Panc1 (cell line): ENCODE measurements at regions not wholly inside any gene's neighbourhood (a gene's known extent, or its start where the extent isn't known, plus 50 kb on each side); places are given as distances from the start of the nearest gene placed in this dataset.

Source experiments
- ATAC-seq: fragments of 200-7000 bp; cut with Tn5 transposase; 2 replicates; pipeline ENCODE4 v1.9.1; 2020; ENCODE audit warnings: mild to moderate bottlenecking, moderate library complexity
- BruUV-seq: library from RNA; stranded (reverse); fragments of 400-500 nt; replicated peaks from 2 replicates; lab custom pipeline; 2021; lab: Mats Ljungman, UMichigan
- CTCF ChIA-PET: fragments of 300-600 bp; sonication (Branson Sonifier 250); formaldehyde crosslinking; loops from one replicate; lab custom pipeline; 2022; ENCODE audit warnings: antibody characterized with exemption; lab: Charles Lee
- POLR2A ChIA-PET: fragments of 300-600 bp; sonication (Branson Sonifier 250); formaldehyde crosslinking; loops from one replicate; lab custom pipeline; 2022; ENCODE audit warnings: antibody characterized with exemption; lab: Charles Lee
- DNase-seq: peaks from one replicate; pipeline ENCODE4 v3.0.0-alpha.2; 2010; ENCODE audit warnings: low read depth, low spot score
- H3K27ac ChIP-seq: 2 replicates; pipeline ENCODE4 v1.5.1; 2011; ENCODE audit warnings: mild to moderate bottlenecking, low read length, inconsistent platforms
- H3K27me3 ChIP-seq: fragments of 200-500 bp; sonication (Bioruptor generic); 2 replicates; pipeline ENCODE4 v1.6.0; 2014; ENCODE audit warnings: low read length, inconsistent platforms; ENCODE audit not compliant: control insufficient read depth, insufficient read depth
- H3K36me3 ChIP-seq: fragments of 200-500 bp; sonication (Bioruptor generic); 2 replicates; pipeline ENCODE4 v1.5.1; 2014; ENCODE audit warnings: inconsistent platforms, mild to moderate bottlenecking, low read length, moderate library complexity; ENCODE audit not compliant: control insufficient read depth, insufficient read depth
- H3K4me1 ChIP-seq: 2 replicates; pipeline ENCODE4 v1.5.1; 2011; ENCODE audit warnings: inconsistent platforms, mild to moderate bottlenecking, low read length, moderate library complexity; ENCODE audit not compliant: control insufficient read depth, insufficient read depth
- H3K4me3 ChIP-seq, 2 experiments: 2 replicates each; pipeline ENCODE4 v1.5.1; 2011 to 2012; ENCODE audit warnings: low read depth in 2 of 2, low read length in 2 of 2, mild to moderate bottlenecking in 2 of 2, inconsistent platforms in 1 of 2, moderate library complexity in 1 of 2
- H3K9me3 ChIP-seq: fragments of 200-500 bp; sonication (Bioruptor generic); 2 replicates; pipeline ENCODE4 v1.5.1; 2014; ENCODE audit warnings: low read depth, mild to moderate bottlenecking, inconsistent platforms, low read length, moderate library complexity; ENCODE audit not compliant: control insufficient read depth, insufficient read depth
- CTCF ChIP-seq: fragments of 450-650 bp; IDR thresholded peaks from 2 replicates; pipeline ENCODE4 v1.5.1; 2017; ENCODE audit warnings: mild to moderate bottlenecking
- POLR2AphosphoS5 ChIP-seq: IDR thresholded peaks from 2 replicates; pipeline ENCODE4 v1.6.1; 2012; ENCODE audit warnings: mild to moderate bottlenecking, low read depth, low read length, moderate library complexity
- SIN3A ChIP-seq: IDR thresholded peaks from 2 replicates; pipeline ENCODE4 v1.6.1; 2012; ENCODE audit warnings: low read depth, mild to moderate bottlenecking, low read length, moderate library complexity, borderline replicate concordance; ENCODE audit not compliant: insufficient read depth
- TCF7L2 ChIP-seq: IDR thresholded peaks from 2 replicates; pipeline ENCODE4 v1.6.1; 2011; ENCODE audit warnings: mild to moderate bottlenecking, low read depth, low read length, inconsistent platforms
- in situ Hi-C: cut with HindIII; loops from 2 replicates; pipeline ENCODE4 v1.10.0; 2016; ENCODE audit warnings: low sequenced_read_pairs, low pct_unique_long_range_greater_than_20kb
- intact Hi-C: fragments of 100-400 bp; cut with micrococcal nuclease; formaldehyde crosslinking; loops from one replicate; pipeline ENCODE4 v1.10.0; 2022; ENCODE audit not compliant: unreplicated experiment
- TF ChIP-seq, protein P1 (sequence below), 2 experiments: IDR thresholded peaks; 2 replicates each; pipeline ENCODE4 v1.6.1; 2011 to 2012; ENCODE audit warnings: low read depth in 2 of 2, control low read depth in 1 of 2, low read length in 1 of 2, mild to moderate bottlenecking in 1 of 2, moderate library complexity in 1 of 2; ENCODE audit not compliant: insufficient read depth in 1 of 2

GRCh38 chr2:230658877-230659652 lies 53.6 kb upstream of the CAB39 start:
- Histone ChIP-seq H3K36me3 (no peaks in the 10 kb centered on the region), H3K4me1 (no peaks in the 10 kb centered on the region), H3K4me3 (no peak overlapping the region), H3K27ac (no peak overlapping the region), H3K27me3 (no peaks in the 10 kb centered on the region), H3K9me3 (no peaks in the 10 kb centered on the region)
- POLR2A ChIA-PET = interaction anchor here (0.6 kb wide), 2 partner anchors 175 to 434 kb away, joined by 4 to 9 read pairs; no protein-coding TSS in a partner anchor
- intact Hi-C loops (no loop called here), in situ Hi-C loops (no loop called here)
- DNase-seq (no peak), ATAC-seq (0 out of 2 replicates have a peak, but pooled peaks have one; percentile 23)
- TF ChIP-seq, protein P1, sequence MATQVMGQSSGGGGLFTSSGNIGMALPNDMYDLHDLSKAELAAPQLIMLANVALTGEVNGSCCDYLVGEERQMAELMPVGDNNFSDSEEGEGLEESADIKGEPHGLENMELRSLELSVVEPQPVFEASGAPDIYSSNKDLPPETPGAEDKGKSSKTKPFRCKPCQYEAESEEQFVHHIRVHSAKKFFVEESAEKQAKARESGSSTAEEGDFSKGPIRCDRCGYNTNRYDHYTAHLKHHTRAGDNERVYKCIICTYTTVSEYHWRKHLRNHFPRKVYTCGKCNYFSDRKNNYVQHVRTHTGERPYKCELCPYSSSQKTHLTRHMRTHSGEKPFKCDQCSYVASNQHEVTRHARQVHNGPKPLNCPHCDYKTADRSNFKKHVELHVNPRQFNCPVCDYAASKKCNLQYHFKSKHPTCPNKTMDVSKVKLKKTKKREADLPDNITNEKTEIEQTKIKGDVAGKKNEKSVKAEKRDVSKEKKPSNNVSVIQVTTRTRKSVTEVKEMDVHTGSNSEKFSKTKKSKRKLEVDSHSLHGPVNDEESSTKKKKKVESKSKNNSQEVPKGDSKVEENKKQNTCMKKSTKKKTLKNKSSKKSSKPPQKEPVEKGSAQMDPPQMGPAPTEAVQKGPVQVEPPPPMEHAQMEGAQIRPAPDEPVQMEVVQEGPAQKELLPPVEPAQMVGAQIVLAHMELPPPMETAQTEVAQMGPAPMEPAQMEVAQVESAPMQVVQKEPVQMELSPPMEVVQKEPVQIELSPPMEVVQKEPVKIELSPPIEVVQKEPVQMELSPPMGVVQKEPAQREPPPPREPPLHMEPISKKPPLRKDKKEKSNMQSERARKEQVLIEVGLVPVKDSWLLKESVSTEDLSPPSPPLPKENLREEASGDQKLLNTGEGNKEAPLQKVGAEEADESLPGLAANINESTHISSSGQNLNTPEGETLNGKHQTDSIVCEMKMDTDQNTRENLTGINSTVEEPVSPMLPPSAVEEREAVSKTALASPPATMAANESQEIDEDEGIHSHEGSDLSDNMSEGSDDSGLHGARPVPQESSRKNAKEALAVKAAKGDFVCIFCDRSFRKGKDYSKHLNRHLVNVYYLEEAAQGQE (IDR thresholded peaks at IDR 0.05; ENCODE audit: insufficient read depth in 1 of 2, low read depth in 2 of 2, low read length in 1 of 2) = no peak
- TF ChIP-seq CTCF = no peak
- no peak for TF ChIP-seq POLR2AphosphoS5
- CTCF ChIA-PET = no interaction called here
- no TSS peak for BruUV-seq

- in situ Hi-C loops (no loop called here), intact Hi-C loops (no loop called here)
- ATAC-seq (no peak), DNase-seq (no peak)
- H3K27me3 ChIP-seq = no peaks in the 10 kb centered on the region
- H3K4me1 ChIP-seq = no peaks in the 10 kb centered on the region
- no peaks in the 10 kb centered on the region for H3K9me3 ChIP-seq
- H3K4me3 ChIP-seq = no peak overlapping the region
- TF ChIP-seq SIN3A = no peak
- TF ChIP-seq TCF7L2 = no peak
- no peak for TF ChIP-seq POLR2AphosphoS5
- ChIA-PET POLR2A (no interaction called here), CTCF (no interaction called here)
- BruUV-seq = no TSS peak
- H3K27ac ChIP-seq = no peak overlapping the region
- H3K36me3 ChIP-seq = no peaks in the 10 kb centered on the region
Measured at GRCh38 chr2:230660294-230661060, 52.2 kb upstream of the CAB39 start.
